GM23248 (cell line): ENCODE measurements at regions not wholly inside any gene's neighbourhood (a gene's known extent, or its start where the extent isn't known, plus 50 kb on each side); places are given as distances from the start of the nearest gene placed in this dataset.
"Not testable (repeated sequence)": the region's sequence is repeated elsewhere in the genome, so short reads cannot be mapped to it uniquely, and the experiment has no call there.

ENCODE experiments used
- DNase-seq: peaks from one replicate; pipeline ENCODE4 v3.0.0-alpha.2; 2015
- H2AFZ ChIP-seq: fragments of 200-600 bp; sonication (generic); 2 replicates; pipeline ENCODE4 v1.6.1; 2016; ENCODE audit warnings: antibody characterized with exemption
- H3F3A ChIP-seq: fragments of 200-600 bp; sonication (generic); 2 replicates; pipeline ENCODE4 v1.6.1; 2016; ENCODE audit warnings: mild to moderate bottlenecking, antibody characterized with exemption, mixed run types; ENCODE audit not compliant: insufficient read depth
- H3K27ac ChIP-seq: fragments of 200-600 bp; sonication (generic); 2 replicates; pipeline ENCODE4 v1.5.1; 2016; ENCODE audit warnings: mild to moderate bottlenecking
- H3K27me3 ChIP-seq: fragments of 200-600 bp; sonication (generic); replicated peaks from 2 replicates; pipeline ENCODE4 v1.6.1; 2016; ENCODE audit warnings: mild to moderate bottlenecking; ENCODE audit not compliant: insufficient read depth
- H3K36me3 ChIP-seq: fragments of 200-600 bp; sonication (generic); 2 replicates; pipeline ENCODE4 v1.6.1; 2016; ENCODE audit warnings: low read depth, mild to moderate bottlenecking
- H3K4me1 ChIP-seq: fragments of 200-600 bp; sonication (generic); 2 replicates; pipeline ENCODE4 v1.6.1; 2016; ENCODE audit warnings: mild to moderate bottlenecking; ENCODE audit not compliant: insufficient read depth
- H3K4me2 ChIP-seq: fragments of 200-600 bp; sonication (generic); one replicate; pipeline ENCODE4 v1.6.1; 2016; ENCODE audit warnings: mild to moderate bottlenecking; ENCODE audit not compliant: unreplicated experiment
- H3K4me3 ChIP-seq: fragments of 200-600 bp; sonication (generic); 2 replicates; pipeline ENCODE4 v1.5.1; 2016; ENCODE audit warnings: mild to moderate bottlenecking
- H3K79me2 ChIP-seq: fragments of 200-600 bp; sonication (generic); 2 replicates; pipeline ENCODE4 v1.6.1; 2016; ENCODE audit warnings: mild to moderate bottlenecking; ENCODE audit not compliant: insufficient read depth
- H3K9ac ChIP-seq: fragments of 200-600 bp; sonication (generic); 2 replicates; pipeline ENCODE4 v1.6.1; 2016; ENCODE audit warnings: mild to moderate bottlenecking
- H3K9me2 ChIP-seq: fragments of 200-600 bp; sonication (generic); 2 replicates; pipeline ENCODE4 v1.6.1; 2016; ENCODE audit warnings: mixed run types, mild to moderate bottlenecking, moderate library complexity; ENCODE audit not compliant: insufficient read depth
- H3K9me3 ChIP-seq: fragments of 200-600 bp; sonication (generic); one replicate; pipeline ENCODE4 v1.6.1; 2017; ENCODE audit warnings: low read depth
- H4K20me1 ChIP-seq: fragments of 200-600 bp; sonication (generic); 2 replicates; pipeline ENCODE4 v1.6.0; 2016; ENCODE audit not compliant: insufficient read depth
- EZH2 ChIP-seq: fragments of 200-600 bp; sonication (generic); IDR thresholded peaks from 2 replicates; pipeline ENCODE4 v1.6.1; 2018; ENCODE audit warnings: antibody characterized with exemption, mild to moderate bottlenecking; ENCODE audit not compliant: insufficient read depth, poor library complexity, severe bottlenecking
- EZH2phosphoT487 ChIP-seq: fragments of 200-600 bp; sonication (generic); IDR thresholded peaks from 2 replicates; pipeline ENCODE4 v1.6.1; 2018; ENCODE audit warnings: antibody characterized with exemption, moderate library complexity, mild to moderate bottlenecking, low read depth; ENCODE audit not compliant: insufficient read depth
- WGBS, 2 experiments: methylation state at CpG; one replicate each; pipeline ENCODE4 v1.1.6; 2015 to 2017; ENCODE audit warnings: low lambda C conversion rate in 2 of 2, low coverage in 1 of 2; ENCODE audit errors: missing lambda C conversion rate in 2 of 2; 5-methylcytosine and 5-hydroxymethylcytosine counted together
- in situ Hi-C: fragments of 300-500 bp; cut with MboI; formaldehyde crosslinking; loops from 2 replicates; pipeline ENCODE4 v1.15.0; 2020

- Histone ChIP-seq H2AFZ (no peak overlapping the region), H3K27ac (no peak overlapping the region), H3K9ac (no peak overlapping the region), H3K27me3 (no peaks in the 10 kb centered on the region), H3K79me2 (no peaks in the 10 kb centered on the region), H3K36me3 (no peaks in the 10 kb centered on the region), H3K9me3 (no peaks in the 10 kb centered on the region), H3K4me2 (no peak overlapping the region), H3K4me3 (no peak overlapping the region), H3K4me1 (no peaks in the 10 kb centered on the region), H3K9me2 (no peaks in the 10 kb centered on the region), H3F3A (no peaks in the 10 kb centered on the region), H4K20me1 (no peaks in the 10 kb centered on the region)
- 5 to 7% methylated on average over 3 of the region's 3 CpGs for WGBS, 2 experiments
- TF ChIP-seq EZH2phosphoT487 (no peak), EZH2 (no peak)
- no peak for DNase-seq
- in situ Hi-C loops, result no loop called here
Observed at GRCh38 chr20:55135923-55136322, 660.5 kb downstream of the DOK5 start.

- no peaks in the 10 kb centered on the region for H3F3A ChIP-seq
Observed at GRCh38 chr20:55132523-55132922, 657.1 kb downstream of the DOK5 start.

GRCh38 chr20:55117577-55117976 lies 642.2 kb downstream of the DOK5 start:
- WGBS, 2 experiments, result 19 to 20% methylated on average over 4 of the region's 4 CpGs

More at GRCh38 chr20:55132523-55132922, 657.1 kb downstream of the DOK5 start:
- H3K4me3 ChIP-seq, result no peak overlapping the region
- TF ChIP-seq EZH2phosphoT487, result no peak
- no peak for TF ChIP-seq EZH2
- no peak for DNase-seq
- H3K4me2 ChIP-seq, result no peak overlapping the region
- in situ Hi-C loops, result no loop called here
- H3K79me2 ChIP-seq, result no peaks in the 10 kb centered on the region
- no peaks in the 10 kb centered on the region for H3K9me3 ChIP-seq
- WGBS, 2 experiments, result 25% methylated on average over 7 of the region's 7 CpGs
- no peak overlapping the region for H3K27ac ChIP-seq
- no peaks in the 10 kb centered on the region for H3K36me3 ChIP-seq
- H4K20me1 ChIP-seq, result no peaks in the 10 kb centered on the region
- no peak overlapping the region for H2AFZ ChIP-seq
- no peaks in the 10 kb centered on the region for H3K9me2 ChIP-seq
- no peak overlapping the region for H3K9ac ChIP-seq
- no peaks in the 10 kb centered on the region for H3K27me3 ChIP-seq
- no peaks in the 10 kb centered on the region for H3K4me1 ChIP-seq

GRCh38 chr20:55116598-55116997 lies 641.2 kb downstream of the DOK5 start:
- Histone ChIP-seq H3K4me1 (no peaks in the 10 kb centered on the region), H4K20me1 (no peaks in the 10 kb centered on the region), H2AFZ (no peak overlapping the region), H3K27me3 (no peaks in the 10 kb centered on the region), H3K9me3 (no peaks in the 10 kb centered on the region), H3K36me3 (no peaks in the 10 kb centered on the region), H3K27ac (no peak overlapping the region), H3K4me2 (no peak overlapping the region), H3K4me3 (no peak overlapping the region), H3F3A (no peaks in the 10 kb centered on the region), H3K9me2 (no peaks in the 10 kb centered on the region), H3K79me2 (no peaks in the 10 kb centered on the region), H3K9ac (no peak overlapping the region)
- 25 to 30% methylated on average over 4 of the region's 4 CpGs for WGBS, 2 experiments
- in situ Hi-C loops, result no loop called here
- no peak for TF ChIP-seq EZH2phosphoT487
- no peak for TF ChIP-seq EZH2
- DNase-seq, result no peak

More at GRCh38 chr20:55117577-55117976, 642.2 kb downstream of the DOK5 start:
- H2AFZ ChIP-seq, H3K79me2 ChIP-seq, H3K27ac ChIP-seq, H3K9ac ChIP-seq, H4K20me1 ChIP-seq, DNase-seq, H3K4me2 ChIP-seq, H3K36me3 ChIP-seq, H3K9me2 ChIP-seq, H3F3A ChIP-seq, H3K9me3 ChIP-seq, H3K4me3 ChIP-seq, H3K27me3 ChIP-seq, in situ Hi-C loops, H3K4me1 ChIP-seq: not testable (repeated sequence)

- no peak overlapping the region for H3K4me2 ChIP-seq
Observed at GRCh38 chr20:55103188-55103587, 627.8 kb downstream of the DOK5 start.

More at GRCh38 chr20:55103188-55103587, 627.8 kb downstream of the DOK5 start:
- WGBS, 2 experiments, result 24 to 29% methylated on average over 2 of the region's 2 CpGs
- TF ChIP-seq EZH2phosphoT487, result no peak
- TF ChIP-seq EZH2, result no peak
- DNase-seq, result no peak
- Histone ChIP-seq H3K4me1 (no peaks in the 10 kb centered on the region), H3F3A (no peaks in the 10 kb centered on the region), H3K9me3 (no peaks in the 10 kb centered on the region), H3K9me2 (no peaks in the 10 kb centered on the region), H2AFZ (no peak overlapping the region), H3K27me3 (no peaks in the 10 kb centered on the region), H4K20me1 (no peaks in the 10 kb centered on the region), H3K4me3 (no peak overlapping the region), H3K27ac (no peak overlapping the region), H3K9ac (no peak overlapping the region), H3K36me3 (no peaks in the 10 kb centered on the region), H3K79me2 (no peaks in the 10 kb centered on the region)
- in situ Hi-C loops, result no loop called here
